ENCODE measurements at regions not wholly inside any gene's neighbourhood (a gene's known extent, or its start where the extent isn't known, plus 50 kb on each side); places are given as distances from the start of the nearest gene placed in this dataset.

GRCh38 chr10:130859427-130859826 lies 452.1 kb downstream of the TCERG1L start:
- DNase-seq: no peak

- no peak for DNase-seq
Observed at GRCh38 chr10:130862122-130862521, 449.4 kb downstream of the TCERG1L start.

DNA sequence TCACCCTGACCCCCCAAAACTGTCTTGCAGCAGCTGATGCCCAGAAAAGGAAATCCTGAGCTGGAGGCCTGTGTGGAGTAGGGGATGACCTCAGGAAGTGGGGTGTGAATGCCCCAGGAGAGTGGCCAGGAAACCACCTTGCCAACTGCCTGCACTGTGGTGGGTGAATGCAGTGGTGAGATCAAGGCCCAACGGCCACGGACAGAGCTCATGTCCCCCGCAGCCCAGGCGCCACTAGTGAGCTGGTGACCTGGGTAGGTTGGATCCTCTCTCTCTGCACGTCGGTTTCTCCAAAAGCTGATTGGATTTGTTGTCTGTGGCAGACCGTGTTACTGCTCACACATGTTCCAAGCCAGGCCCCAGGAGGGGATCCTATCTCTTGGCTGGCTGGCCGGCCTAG lies 448.9 kb downstream of the TCERG1L start:
- DNase-seq: no peak

DNA sequence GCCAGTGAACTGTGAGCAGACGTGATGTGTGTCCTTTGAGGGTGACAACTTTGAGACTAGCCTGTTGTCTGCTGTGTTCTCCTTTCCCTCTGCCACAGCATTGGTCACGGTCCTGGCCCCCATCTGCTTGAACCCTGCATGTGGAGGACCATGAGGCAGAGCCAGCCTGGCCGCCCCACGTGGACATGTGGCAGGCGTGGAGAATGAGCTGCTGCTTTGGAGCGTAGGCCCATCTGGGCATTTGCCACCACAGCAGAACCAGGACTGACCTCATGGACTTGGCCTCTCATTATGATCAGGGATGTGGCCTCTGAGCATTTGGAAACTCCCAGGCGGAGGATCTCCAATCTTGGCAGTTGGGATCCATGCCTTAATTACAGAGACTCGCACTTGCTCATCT lies 448.5 kb downstream of the TCERG1L start:
- no peak for DNase-seq

- DNase-seq: no peak
Observed at GRCh38 chr10:130864961-130865818, 446.3 kb downstream of the TCERG1L start.

DNA sequence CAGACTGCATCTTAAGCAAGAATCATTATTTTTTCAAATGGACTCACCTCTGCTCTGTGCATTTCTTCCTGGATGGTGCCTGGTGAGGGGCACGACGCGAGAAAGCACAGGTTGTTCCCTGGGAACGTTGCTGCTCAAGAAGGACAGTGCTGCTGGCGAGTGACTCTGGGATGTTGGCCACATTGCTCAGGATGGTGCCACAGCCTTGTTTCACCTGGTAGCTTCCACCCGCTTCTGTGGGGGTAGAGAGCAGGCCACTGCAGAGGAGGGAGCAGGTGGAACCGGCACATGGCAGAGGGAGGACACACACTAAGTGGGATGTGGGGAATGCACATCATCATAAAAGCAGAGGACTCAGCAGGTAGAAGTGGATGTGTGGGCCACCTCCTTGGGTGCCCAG lies 444.7 kb downstream of the TCERG1L start:
- no peak for DNase-seq

- no peak for DNase-seq
Observed at GRCh38 chr10:130867446-130868194, 443.9 kb downstream of the TCERG1L start.

GRCh38 chr10:130869179-130869841 lies 442.2 kb downstream of the TCERG1L start:
- DNase-seq: no peak

DNA sequence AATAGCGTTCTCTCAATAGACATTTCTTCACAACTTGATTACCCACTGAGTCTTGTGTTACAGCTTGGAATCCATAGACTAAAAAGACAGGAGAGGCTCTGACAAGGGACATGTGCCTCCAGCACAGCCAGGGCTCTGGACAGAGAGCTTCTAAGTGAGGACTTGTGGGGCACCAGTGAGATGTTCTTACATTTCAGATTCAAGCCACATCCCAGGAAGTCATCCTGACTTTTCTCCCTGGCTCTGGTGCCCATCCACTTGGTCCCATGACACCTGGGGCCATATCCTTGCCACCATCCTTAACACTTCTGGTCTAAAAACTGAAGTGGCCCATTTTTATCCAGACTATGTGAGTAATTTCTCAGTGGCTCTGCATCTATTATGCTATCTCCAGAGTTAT lies 440.1 kb downstream of the TCERG1L start:
- no peak for DNase-seq

- DNase-seq: no peak
Observed at GRCh38 chr10:130873636-130874035, 437.9 kb downstream of the TCERG1L start.

GRCh38 chr10:130875116-130875515 lies 436.4 kb downstream of the TCERG1L start:
- DNase-seq: no peak

DNA sequence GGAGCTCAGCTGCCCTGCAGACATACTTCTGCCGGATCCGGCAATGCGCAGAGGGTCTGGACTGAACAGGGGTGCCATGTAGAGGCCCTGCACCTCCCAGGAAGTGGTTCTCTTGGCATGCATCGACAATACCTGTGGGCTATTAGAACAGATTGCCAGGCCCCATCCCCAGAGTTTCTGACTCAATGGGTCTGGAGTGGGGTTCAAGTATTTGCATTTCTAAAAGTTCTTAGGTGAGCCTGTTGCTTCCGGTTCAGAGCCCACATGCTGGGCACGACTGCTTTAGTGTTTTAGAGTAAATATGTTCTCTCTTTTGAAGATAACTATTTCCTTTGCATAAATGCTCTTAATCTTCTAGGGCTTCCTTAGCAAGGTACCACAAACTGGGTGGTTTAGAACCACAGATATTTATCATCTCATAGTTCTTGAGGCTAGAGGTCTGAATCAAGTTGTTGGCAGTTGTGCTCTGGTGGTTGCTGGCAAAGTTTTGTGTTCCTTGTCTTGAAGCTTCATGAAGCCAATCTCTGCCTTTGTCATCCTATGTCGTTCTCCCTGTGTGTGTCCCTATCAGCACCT lies 435.5 kb downstream of the TCERG1L start:
- DNase-seq: no peak

GRCh38 chr10:130877126-130877525 lies 434.4 kb downstream of the TCERG1L start:
- DNase-seq: no peak

GRCh38 chr10:130878131-130878530 lies 433.4 kb downstream of the TCERG1L start:
- DNase-seq: no peak

GRCh38 chr10:130882906-130883305 lies 428.6 kb downstream of the TCERG1L start:
- no peak for DNase-seq

DNA sequence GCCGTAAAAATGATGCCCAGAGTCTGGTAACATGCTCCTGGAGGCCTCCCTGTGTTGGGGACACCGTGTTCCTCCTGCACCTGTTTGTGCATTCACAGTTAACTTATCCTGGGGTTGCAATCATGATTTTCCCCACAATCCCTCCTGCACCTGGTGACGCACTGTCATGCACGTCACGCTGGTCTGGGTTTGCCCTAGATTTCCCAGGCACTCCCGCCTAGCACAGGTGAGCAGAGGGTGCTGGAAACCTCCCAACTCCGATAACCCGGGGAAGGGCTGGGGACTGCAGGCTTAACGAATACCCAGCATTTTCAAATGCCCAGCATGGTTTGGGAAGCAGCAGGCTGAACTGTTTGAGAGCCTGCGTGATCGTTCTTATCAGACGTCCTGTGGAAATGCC lies 427.1 kb downstream of the TCERG1L start:
- no peak for DNase-seq

DNA sequence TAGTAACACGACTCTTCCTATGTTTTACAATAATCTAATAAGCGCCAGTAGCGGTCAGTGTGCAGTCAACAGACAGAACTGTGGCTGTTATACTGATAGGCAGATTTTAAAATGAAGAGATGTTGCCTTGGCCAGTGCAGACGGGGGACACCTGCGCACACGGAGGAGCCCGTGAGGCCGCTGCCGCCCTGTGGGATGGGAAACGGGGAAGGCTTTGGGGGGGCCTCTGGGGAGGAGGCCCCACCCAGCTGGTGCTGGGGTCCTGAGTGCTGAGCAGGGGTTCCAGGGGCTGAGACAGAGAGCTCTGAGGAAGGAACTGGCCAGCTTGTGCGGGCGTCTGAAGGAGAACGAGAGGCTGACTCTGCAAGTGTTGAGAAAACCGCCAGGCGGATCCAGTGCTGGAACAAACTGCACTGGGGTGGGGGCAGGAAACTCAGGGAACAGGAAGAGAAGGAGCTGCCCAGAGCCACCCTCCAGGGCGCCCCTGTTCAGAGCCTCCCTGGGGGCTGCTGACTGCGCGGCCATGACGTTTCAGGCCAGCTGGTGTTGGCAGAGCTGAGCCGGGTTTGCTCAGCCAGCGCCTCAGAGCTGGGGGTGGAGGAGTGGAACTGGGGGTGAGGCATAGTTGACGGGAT lies 426.4 kb downstream of the TCERG1L start:
- DNase-seq: no peak

GRCh38 chr10:130887170-130887569 lies 424.4 kb downstream of the TCERG1L start:
- no peak for DNase-seq

- no peak for DNase-seq
Observed at GRCh38 chr10:130888493-130888892, 423.0 kb downstream of the TCERG1L start.

DNA sequence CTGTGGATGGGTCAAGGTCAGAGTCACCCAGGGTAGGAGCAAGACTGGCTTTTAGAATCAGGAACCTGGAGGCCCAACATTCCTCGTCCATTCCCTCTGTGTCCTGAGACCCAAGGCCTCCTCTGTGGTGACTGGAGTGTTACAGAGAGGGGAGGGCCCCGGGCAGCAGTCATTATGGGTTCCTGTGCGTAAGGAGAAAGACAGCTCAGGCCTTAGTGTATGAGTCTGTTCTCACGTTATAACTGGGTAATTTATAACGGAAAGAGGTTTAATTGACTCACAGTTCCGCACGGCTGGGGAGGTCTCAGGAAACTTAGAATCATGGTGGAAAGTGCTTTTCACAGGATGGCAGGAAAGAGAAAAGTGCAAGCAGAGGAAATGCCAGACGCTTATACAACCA lies 422.3 kb downstream of the TCERG1L start:
- no peak for DNase-seq

DNA sequence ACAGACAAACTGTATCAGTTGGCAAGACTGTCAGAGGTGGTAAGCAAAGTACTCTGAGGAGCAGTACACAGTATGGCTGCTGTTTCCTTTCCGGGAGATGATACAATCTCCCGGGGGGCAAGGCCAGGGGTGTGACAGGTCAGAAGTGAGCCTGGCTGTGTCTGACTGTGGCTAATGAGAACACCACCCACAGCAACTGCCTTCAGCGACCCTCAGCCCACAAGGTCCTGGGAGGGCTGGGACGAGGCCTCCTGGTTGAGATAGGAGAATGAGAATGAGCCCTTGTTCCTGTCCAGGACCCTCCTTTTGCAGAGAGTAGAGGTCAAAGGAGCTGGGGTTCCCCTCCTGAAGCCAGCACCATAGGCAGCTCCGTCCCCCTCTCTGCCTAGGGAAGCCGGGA lies 421.7 kb downstream of the TCERG1L start:
- DNase-seq: no peak

- DNase-seq: no peak
Observed at GRCh38 chr10:130891066-130891465, 420.5 kb downstream of the TCERG1L start.

DNA sequence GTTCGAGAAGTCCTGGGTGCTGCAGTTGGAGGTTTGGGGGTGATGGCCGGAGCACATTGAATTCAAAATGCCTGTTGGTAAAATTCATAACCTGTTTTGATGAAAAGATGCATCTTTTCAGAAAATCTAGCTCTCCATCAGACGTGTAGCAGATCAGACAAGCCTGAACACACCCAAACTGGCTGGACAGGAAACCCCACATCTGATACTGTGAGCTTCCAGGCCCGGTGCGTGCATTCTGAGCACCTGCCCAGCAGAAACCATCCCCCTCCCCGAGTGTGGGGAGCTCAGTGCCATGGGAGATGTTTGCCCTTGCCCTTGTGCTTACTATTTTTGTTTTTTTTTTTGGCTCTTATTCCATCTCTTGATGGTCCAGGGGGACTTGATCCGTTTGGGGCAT lies 417.1 kb downstream of the TCERG1L start:
- DNase-seq: no peak

Data from NCI-H2029 (cell line).